KMS-11 (cell line): ENCODE measurements at regions not wholly inside any gene's neighbourhood (a gene's known extent, or its start where the extent isn't known, plus 50 kb on each side); places are given as distances from the start of the nearest gene placed in this dataset.

Source experiments
- H2AFZ ChIP-seq: fragments of 200-600 bp; sonication (generic); 2 replicates; pipeline ENCODE4 v1.6.1; 2016; ENCODE audit warnings: antibody characterized with exemption, mixed run types, low read depth
- H3K27ac ChIP-seq: fragments of 200-600 bp; sonication (generic); 2 replicates; pipeline ENCODE4 v1.6.1; 2016; ENCODE audit warnings: mild to moderate bottlenecking, mixed run types
- H3K27me3 ChIP-seq: fragments of 200-600 bp; sonication (generic); 2 replicates; pipeline ENCODE4 v1.6.1; 2017; ENCODE audit warnings: mild to moderate bottlenecking, low read depth, mixed run types, moderate library complexity; ENCODE audit not compliant: insufficient read depth
- H3K36me3 ChIP-seq: fragments of 200-600 bp; sonication (generic); 2 replicates; pipeline ENCODE4 v1.6.1; 2017; ENCODE audit warnings: mild to moderate bottlenecking, mixed run types; ENCODE audit not compliant: insufficient read depth
- H3K4me1 ChIP-seq: fragments of 200-600 bp; sonication (generic); 2 replicates; pipeline ENCODE4 v1.6.1; 2016; ENCODE audit warnings: mild to moderate bottlenecking, low read depth, mixed run types; ENCODE audit not compliant: poor library complexity, severe bottlenecking
- H3K4me2 ChIP-seq: fragments of 200-600 bp; sonication (generic); 2 replicates; pipeline ENCODE4 v1.7.0; 2016; ENCODE audit warnings: mild to moderate bottlenecking, mixed run types
- H3K4me3 ChIP-seq: fragments of 200-600 bp; sonication (generic); IDR thresholded peaks from 2 replicates; pipeline ENCODE4 v1.6.1; 2017; ENCODE audit warnings: low read depth, low read length, mixed read lengths; ENCODE audit not compliant: insufficient read depth
- H3K79me2 ChIP-seq: fragments of 200-600 bp; sonication (generic); 2 replicates; pipeline ENCODE4 v1.6.1; 2016; ENCODE audit warnings: low read depth, mixed run types; ENCODE audit not compliant: insufficient read depth
- H3K9ac ChIP-seq: fragments of 200-600 bp; sonication (generic); 2 replicates; pipeline ENCODE4 v1.6.1; 2016; ENCODE audit warnings: mild to moderate bottlenecking, mixed run types
- H4K20me1 ChIP-seq: fragments of 200-600 bp; sonication (generic); 2 replicates; pipeline ENCODE4 v1.6.1; 2016; ENCODE audit warnings: mild to moderate bottlenecking, mixed run types; ENCODE audit not compliant: insufficient read depth
- CTCF ChIP-seq: fragments of 200-600 bp; sonication (generic); conservative IDR thresholded peaks from 2 replicates; pipeline ENCODE4 v1.6.1; 2017; ENCODE audit warnings: low read depth, mild to moderate bottlenecking, antibody characterized with exemption, low read length, moderate library complexity, mixed read lengths

DNA sequence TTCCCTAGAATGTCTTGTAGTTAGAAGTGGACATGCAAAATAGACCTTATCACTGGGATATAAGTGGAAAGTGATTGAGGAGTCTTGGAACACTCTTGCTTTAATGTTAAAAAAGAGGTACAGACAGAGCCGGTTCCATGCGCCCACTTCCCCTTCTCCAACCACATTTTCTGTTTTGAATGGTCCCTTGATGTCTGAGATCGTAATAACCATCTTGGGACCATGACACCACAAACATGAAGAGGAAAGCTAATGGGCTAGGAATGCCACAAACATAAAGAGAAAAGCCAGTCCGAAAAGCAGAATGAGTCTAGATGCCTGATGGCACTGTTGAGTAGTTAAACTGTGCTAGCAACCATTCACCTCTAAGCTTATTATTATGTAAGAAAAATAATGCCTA is 54.8 kb upstream of the SPON1 start:
- no peaks in the 10 kb centered on the region for H3K27me3 ChIP-seq
- no peak overlapping the region for H3K4me2 ChIP-seq
- H3K4me3 ChIP-seq: no peak overlapping the region
- H3K4me1 ChIP-seq: no peaks in the 10 kb centered on the region
- no peak for TF ChIP-seq CTCF
- no peak overlapping the region for H2AFZ ChIP-seq
- H3K79me2 ChIP-seq: no peaks in the 10 kb centered on the region
- no peak overlapping the region for H3K27ac ChIP-seq
- H3K9ac ChIP-seq: no peak overlapping the region
- no peaks in the 10 kb centered on the region for H4K20me1 ChIP-seq
- no peaks in the 10 kb centered on the region for H3K36me3 ChIP-seq

- no peaks in the 10 kb centered on the region for H3K79me2 ChIP-seq
- no peak overlapping the region for H3K4me2 ChIP-seq
- no peaks in the 10 kb centered on the region for H4K20me1 ChIP-seq
- H3K4me3 ChIP-seq: no peak overlapping the region
- no peak overlapping the region for H2AFZ ChIP-seq
- no peaks in the 10 kb centered on the region for H3K27me3 ChIP-seq
- no peaks in the 10 kb centered on the region for H3K36me3 ChIP-seq
- no peaks in the 10 kb centered on the region for H3K4me1 ChIP-seq
- no peak overlapping the region for H3K9ac ChIP-seq
- no peak overlapping the region for H3K27ac ChIP-seq
- no peak for TF ChIP-seq CTCF
Observed at GRCh38 chr11:13908535-13908934, 54.0 kb upstream of the SPON1 start.
